Astrocyte (in vitro differentiated cells and primary cell): ENCODE measurements at regions not wholly inside any gene's neighbourhood (a gene's known extent, or its start where the extent isn't known, plus 50 kb on each side); places are given as distances from the start of the nearest gene placed in this dataset.
"Not testable (repeated sequence)": the region's sequence is repeated elsewhere in the genome, so short reads cannot be mapped to it uniquely, and the experiment has no call there.

Experiments
- CTCF ChIP-seq: IDR thresholded peaks from 2 replicates; pipeline ENCODE4 v1.5.1; 2011; ENCODE audit warnings: low read depth, mild to moderate bottlenecking, inconsistent platforms, low read length, moderate library complexity; ENCODE audit not compliant: insufficient read depth
- EZH2 ChIP-seq: IDR thresholded peaks from 2 replicates; pipeline ENCODE4 v1.6.1; 2012; ENCODE audit warnings: mild to moderate bottlenecking, low read length, inconsistent platforms; ENCODE audit not compliant: insufficient read depth

GRCh38 chr17:22405080-22405479, 712.8 kb downstream of the KCNJ18 start:
- not testable (repeated sequence) for TF ChIP-seq CTCF, EZH2
